ENCODE measurements at regions not wholly inside any gene's neighbourhood (a gene's known extent, or its start where the extent isn't known, plus 50 kb on each side); places are given as distances from the start of the nearest gene placed in this dataset.

DNA sequence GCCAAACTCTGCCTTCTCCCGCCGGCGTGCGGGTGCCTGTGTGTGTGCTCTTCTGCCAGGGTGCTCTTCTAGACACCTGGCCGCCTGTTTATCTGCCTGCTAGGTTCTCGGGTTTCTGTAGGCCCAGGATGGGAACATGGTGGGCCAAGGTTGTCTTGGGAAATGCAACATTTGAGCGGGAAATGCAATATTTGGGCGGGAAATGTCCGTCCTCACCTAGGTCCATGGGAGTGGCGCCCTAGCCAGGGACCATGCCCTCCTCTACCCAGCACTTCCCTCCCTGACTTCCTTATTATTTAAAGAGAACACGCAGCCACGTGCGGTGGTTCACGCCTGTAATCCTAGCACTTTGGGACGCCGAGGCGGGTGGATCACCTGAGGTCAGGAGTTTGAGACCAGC is 392.6 kb downstream of the FAT4 start:
- Mint-ChIP-seq H3K4me1 (no peaks in the 10 kb centered on the region), H3K27ac (ENCODE audit: unreplicated experiment) (no peak overlapping the region), H3K27me3 (ENCODE audit: low read depth) (no peaks in the 10 kb centered on the region), H3K4me3 (no peak overlapping the region), H3K9me3 (peaks cover 2% of the 10 kb centered on the region), H3K36me3 (ENCODE audit: low read depth) (no peaks in the 10 kb centered on the region)
- DNase-seq (ENCODE audit: low read depth, low spot score): no peak
- TF ChIP-seq, protein P1, sequence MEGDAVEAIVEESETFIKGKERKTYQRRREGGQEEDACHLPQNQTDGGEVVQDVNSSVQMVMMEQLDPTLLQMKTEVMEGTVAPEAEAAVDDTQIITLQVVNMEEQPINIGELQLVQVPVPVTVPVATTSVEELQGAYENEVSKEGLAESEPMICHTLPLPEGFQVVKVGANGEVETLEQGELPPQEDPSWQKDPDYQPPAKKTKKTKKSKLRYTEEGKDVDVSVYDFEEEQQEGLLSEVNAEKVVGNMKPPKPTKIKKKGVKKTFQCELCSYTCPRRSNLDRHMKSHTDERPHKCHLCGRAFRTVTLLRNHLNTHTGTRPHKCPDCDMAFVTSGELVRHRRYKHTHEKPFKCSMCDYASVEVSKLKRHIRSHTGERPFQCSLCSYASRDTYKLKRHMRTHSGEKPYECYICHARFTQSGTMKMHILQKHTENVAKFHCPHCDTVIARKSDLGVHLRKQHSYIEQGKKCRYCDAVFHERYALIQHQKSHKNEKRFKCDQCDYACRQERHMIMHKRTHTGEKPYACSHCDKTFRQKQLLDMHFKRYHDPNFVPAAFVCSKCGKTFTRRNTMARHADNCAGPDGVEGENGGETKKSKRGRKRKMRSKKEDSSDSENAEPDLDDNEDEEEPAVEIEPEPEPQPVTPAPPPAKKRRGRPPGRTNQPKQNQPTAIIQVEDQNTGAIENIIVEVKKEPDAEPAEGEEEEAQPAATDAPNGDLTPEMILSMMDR (conservative IDR thresholded peaks at IDR 0.05): no peak

DNA sequence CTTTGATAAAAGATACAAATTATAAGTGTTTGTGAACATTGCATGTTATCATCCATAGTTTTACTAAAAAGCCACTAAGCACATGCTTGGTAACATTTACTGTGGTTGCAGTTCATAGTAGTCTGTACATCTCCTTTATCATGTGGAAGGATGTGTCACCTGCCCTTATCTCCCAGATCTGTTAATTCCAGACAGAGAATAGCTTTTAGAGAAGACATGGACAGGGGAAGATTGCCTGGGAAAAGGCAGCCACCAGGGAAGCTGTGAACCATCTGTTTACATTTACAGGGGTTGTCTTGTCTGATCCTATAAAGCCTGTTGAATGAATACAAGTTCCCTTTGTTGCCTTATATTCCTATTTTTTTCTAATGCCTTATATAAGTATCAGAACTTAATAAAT is 396.0 kb downstream of the FAT4 start:
- H3K27ac Mint-ChIP-seq (ENCODE audit: unreplicated experiment): no peak overlapping the region
- H3K4me3 Mint-ChIP-seq: no peak overlapping the region
- TF ChIP-seq, protein P1 (conservative IDR thresholded peaks at IDR 0.05): no peak
- H3K9me3 Mint-ChIP-seq: peaks cover 2% of the 10 kb centered on the region
- H3K4me1 Mint-ChIP-seq: peaks cover 4% of the 10 kb centered on the region
- no peaks in the 10 kb centered on the region for H3K27me3 Mint-ChIP-seq (ENCODE audit: low read depth)
- no peak for DNase-seq (ENCODE audit: low read depth, low spot score)
- H3K36me3 Mint-ChIP-seq (ENCODE audit: low read depth): no peaks in the 10 kb centered on the region

DNA sequence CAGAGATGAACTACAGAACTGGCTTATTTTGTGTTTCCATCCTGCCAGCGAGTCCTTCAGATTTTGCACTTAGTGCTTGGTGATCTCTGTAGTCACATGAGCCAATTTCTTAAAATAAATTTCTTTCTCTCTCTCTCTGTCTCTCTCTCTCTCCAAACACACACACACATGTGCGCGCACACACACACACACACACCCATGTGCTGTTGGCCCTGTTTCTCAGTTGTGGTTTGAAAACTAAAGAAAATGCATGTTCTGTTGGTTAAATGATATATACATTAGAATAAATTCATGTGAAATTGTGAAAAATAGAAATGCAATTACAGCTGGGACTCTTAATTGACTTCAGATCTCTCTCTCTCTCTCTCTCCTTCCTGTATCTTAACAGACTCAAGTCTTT is 399.3 kb downstream of the FAT4 start:
- H3K27ac Mint-ChIP-seq (ENCODE audit: unreplicated experiment): no peak overlapping the region
- TF ChIP-seq, protein P1 (conservative IDR thresholded peaks at IDR 0.05): no peak
- H3K36me3 Mint-ChIP-seq (ENCODE audit: low read depth): no peaks in the 10 kb centered on the region
- H3K9me3 Mint-ChIP-seq: no peaks in the 10 kb centered on the region
- H3K4me3 Mint-ChIP-seq: no peak overlapping the region
- no peak for DNase-seq (ENCODE audit: low read depth, low spot score)
- H3K4me1 Mint-ChIP-seq: peaks cover 4% of the 10 kb centered on the region
- no peaks in the 10 kb centered on the region for H3K27me3 Mint-ChIP-seq (ENCODE audit: low read depth)

DNA sequence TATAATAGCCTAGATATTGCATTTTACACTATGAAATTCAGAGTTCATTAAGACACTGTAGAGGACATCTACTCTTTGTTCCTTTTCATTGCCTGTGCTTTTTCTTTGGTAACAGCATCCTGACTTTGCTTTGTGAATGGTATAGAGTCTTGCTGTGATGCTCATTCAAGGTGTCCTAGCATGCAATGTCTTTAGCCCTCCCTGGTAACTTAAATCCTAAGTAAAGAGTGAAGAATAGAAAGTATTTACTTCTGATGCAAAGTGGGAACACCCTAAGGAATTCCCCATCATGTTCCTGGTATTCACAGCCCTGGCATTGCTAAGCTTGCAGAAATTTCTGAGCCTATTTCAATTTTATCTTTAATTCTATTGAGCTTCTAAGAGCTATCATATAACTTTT is 400.1 kb downstream of the FAT4 start:
- H3K4me3 Mint-ChIP-seq: no peak overlapping the region
- H3K4me1 Mint-ChIP-seq: peaks cover 4% of the 10 kb centered on the region
- no peak overlapping the region for H3K27ac Mint-ChIP-seq (ENCODE audit: unreplicated experiment)
- no peaks in the 10 kb centered on the region for H3K36me3 Mint-ChIP-seq (ENCODE audit: low read depth)
- TF ChIP-seq, protein P1 (conservative IDR thresholded peaks at IDR 0.05): no peak
- no peaks in the 10 kb centered on the region for H3K9me3 Mint-ChIP-seq
- no peak for DNase-seq (ENCODE audit: low read depth, low spot score)
- no peaks in the 10 kb centered on the region for H3K27me3 Mint-ChIP-seq (ENCODE audit: low read depth)

DNA sequence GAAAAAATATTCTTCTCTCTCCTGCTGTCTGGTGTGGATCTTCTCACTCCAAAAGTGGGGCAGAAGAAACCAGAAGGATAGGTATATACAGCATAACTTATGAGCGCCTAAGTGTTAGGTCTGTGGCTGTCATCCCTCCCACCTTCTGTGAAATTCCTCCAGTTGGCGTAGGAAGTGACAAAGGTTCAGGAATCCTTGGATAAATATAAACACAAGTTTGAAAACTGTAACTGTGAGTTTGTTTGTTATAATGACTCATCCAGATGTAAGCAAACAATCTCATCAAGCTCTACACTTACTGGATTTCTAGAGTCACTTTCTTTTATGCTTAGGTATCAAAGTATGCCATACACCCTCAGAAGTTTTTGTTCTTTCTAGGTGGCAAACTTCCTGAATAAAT is 405.2 kb downstream of the FAT4 start:
- Mint-ChIP-seq H3K36me3 (ENCODE audit: low read depth) (no peaks in the 10 kb centered on the region), H3K4me3 (no peak overlapping the region), H3K9me3 (peaks cover 4% of the 10 kb centered on the region), H3K27me3 (ENCODE audit: low read depth) (no peaks in the 10 kb centered on the region), H3K4me1 (peaks cover under 1% of the 10 kb centered on the region), H3K27ac (ENCODE audit: unreplicated experiment) (no peak overlapping the region)
- no peak for DNase-seq (ENCODE audit: low read depth, low spot score)
- TF ChIP-seq, protein P1 (conservative IDR thresholded peaks at IDR 0.05): no peak

DNA sequence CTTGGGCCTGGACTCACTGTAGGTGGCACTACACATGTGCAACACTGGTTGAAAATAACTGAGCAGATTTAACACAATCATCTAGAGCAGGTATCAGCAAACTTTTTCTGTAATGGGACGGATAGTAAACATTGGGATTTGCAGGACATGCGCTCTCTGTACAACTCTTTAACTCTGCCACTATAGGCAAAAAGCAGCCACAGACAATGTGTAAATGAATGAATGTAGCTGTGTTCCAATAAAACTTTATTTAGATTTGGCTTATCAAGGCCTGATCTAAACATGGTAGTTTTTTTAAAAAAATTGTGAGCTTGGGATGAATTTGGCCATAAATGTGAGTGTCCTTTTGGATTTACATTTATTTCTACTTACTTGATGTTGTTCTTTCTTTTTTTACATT is 407.3 kb downstream of the FAT4 start:
- DNase-seq (ENCODE audit: low read depth, low spot score): no peak
- Mint-ChIP-seq H3K27me3 (ENCODE audit: low read depth) (no peaks in the 10 kb centered on the region), H3K36me3 (ENCODE audit: low read depth) (no peaks in the 10 kb centered on the region), H3K4me3 (no peak overlapping the region), H3K4me1 (peaks cover 5% of the 10 kb centered on the region), H3K9me3 (peaks cover 7% of the 10 kb centered on the region), H3K27ac (ENCODE audit: unreplicated experiment) (no peak overlapping the region)
- TF ChIP-seq, protein P1 (conservative IDR thresholded peaks at IDR 0.05): no peak

All from neural crest cell (in vitro differentiated cells).